ENCODE measurements at regions not wholly inside any gene's neighbourhood (a gene's known extent, or its start where the extent isn't known, plus 50 kb on each side); places are given as distances from the start of the nearest gene placed in this dataset.

- TF ChIP-seq CTCF (IDR thresholded peaks at IDR 0.05) (no peak), EZH2 (IDR thresholded peaks at IDR 0.05; ENCODE audit: borderline replicate concordance, insufficient read depth, low read depth, low read length, poor library complexity, severe bottlenecking) (no peak)
These were observed 234.9 kb upstream of the CTSO start for GRCh38 chr4:156188596-156188995.

All from B cell (primary cell).